ENCODE measurements at regions not wholly inside any gene's neighbourhood (a gene's known extent, or its start where the extent isn't known, plus 50 kb on each side); places are given as distances from the start of the nearest gene placed in this dataset.

GRCh38 chr5:54671111-54671531, 153.6 kb downstream of the SNX18 start:
- H3K4me3 Mint-ChIP-seq = no peak overlapping the region
- peaks cover 58% of the 10 kb centered on the region for H3K4me1 Mint-ChIP-seq (ENCODE audit: low read depth)

DNA sequence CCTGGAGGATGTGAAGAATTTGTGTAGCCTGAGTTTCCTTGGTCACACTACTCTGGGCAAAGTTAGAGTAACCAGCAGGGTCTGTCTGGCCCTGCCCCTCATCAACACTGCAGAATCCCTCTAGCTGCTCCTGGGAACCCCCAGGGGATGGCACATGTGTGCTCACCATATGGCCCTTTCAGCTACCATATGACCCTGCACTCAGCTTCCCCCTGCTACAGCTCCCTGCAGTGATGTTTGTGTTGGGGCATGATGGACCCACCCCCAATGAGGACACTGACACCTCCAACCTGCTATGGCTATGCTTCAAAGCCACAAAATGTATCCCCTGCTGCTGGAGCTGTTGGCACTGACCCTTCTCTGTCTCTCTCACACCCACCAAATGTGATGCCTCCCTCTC, 152.7 kb downstream of the SNX18 start:
- H3K27ac Mint-ChIP-seq = no peak overlapping the region
- H3K27me3 Mint-ChIP-seq (ENCODE audit: low read depth) = no peaks in the 10 kb centered on the region
- H3K4me3 Mint-ChIP-seq = peak overlapping the region; percentile 37
- H3K9me3 Mint-ChIP-seq = peaks cover 37% of the 10 kb centered on the region
- no peak for DNase-seq (ENCODE audit: low spot score)
- H3K4me1 Mint-ChIP-seq (ENCODE audit: low read depth) = peaks cover 54% of the 10 kb centered on the region
- peaks cover 23% of the 10 kb centered on the region for H3K36me3 Mint-ChIP-seq (ENCODE audit: low read depth)

More at GRCh38 chr5:54671111-54671531, 153.6 kb downstream of the SNX18 start:
- H3K27ac Mint-ChIP-seq = no peak overlapping the region
- peaks cover 37% of the 10 kb centered on the region for H3K9me3 Mint-ChIP-seq
- no peaks in the 10 kb centered on the region for H3K27me3 Mint-ChIP-seq (ENCODE audit: low read depth)
- no peak for DNase-seq (ENCODE audit: low spot score)
- peaks cover 23% of the 10 kb centered on the region for H3K36me3 Mint-ChIP-seq (ENCODE audit: low read depth)

DNA sequence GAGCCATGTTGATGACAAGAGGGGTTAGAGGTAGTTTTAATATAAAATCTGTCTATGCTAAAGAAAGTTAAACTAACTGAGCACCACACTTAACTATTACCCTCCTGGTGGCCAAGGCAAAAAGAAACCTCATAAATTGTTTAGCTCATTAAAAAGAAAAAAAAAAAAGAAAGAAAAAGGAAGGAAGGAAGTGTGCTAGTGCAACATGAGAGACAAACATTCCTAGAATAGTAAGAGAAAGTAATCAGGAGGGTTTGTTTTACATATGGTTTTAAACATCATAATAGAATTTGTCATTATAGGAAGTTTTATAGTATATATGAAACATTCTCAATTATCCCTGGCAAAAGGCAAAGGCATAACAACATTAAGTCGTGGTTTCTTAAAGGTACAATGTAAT, 152.3 kb downstream of the SNX18 start:
- peaks cover 34% of the 10 kb centered on the region for H3K9me3 Mint-ChIP-seq
- peak overlapping the region; percentile 29 for H3K4me3 Mint-ChIP-seq
- peak overlapping the region; percentile 33 for H3K27ac Mint-ChIP-seq
- peaks cover 22% of the 10 kb centered on the region for H3K36me3 Mint-ChIP-seq (ENCODE audit: low read depth)
- no peak for DNase-seq (ENCODE audit: low spot score)
- peaks cover 51% of the 10 kb centered on the region for H3K4me1 Mint-ChIP-seq (ENCODE audit: low read depth)
- no peaks in the 10 kb centered on the region for H3K27me3 Mint-ChIP-seq (ENCODE audit: low read depth)

DNA sequence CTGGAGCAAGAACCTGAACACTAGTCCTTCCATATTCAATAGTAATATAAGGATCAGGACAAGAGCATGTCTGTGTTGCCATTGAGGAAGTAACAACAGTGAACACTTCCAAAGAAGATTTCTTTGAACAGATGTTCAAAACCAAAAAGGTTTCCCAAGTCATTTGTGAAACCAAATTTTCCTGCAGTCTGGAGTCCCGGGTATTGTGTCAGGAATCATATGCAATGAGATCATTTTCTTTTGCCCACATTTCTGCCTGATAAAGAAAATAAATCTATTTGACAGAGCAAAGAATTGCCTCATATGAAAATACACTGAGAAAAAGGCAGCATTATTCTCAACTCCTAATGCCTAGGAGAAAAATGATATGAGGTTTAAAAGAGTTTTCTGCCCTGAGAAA, 151.7 kb downstream of the SNX18 start:
- H3K4me1 Mint-ChIP-seq (ENCODE audit: low read depth) = peaks cover 46% of the 10 kb centered on the region
- DNase-seq (ENCODE audit: low spot score) = no peak
- H3K27ac Mint-ChIP-seq = no peak overlapping the region
- H3K36me3 Mint-ChIP-seq (ENCODE audit: low read depth) = peaks cover 20% of the 10 kb centered on the region
- no peak overlapping the region for H3K4me3 Mint-ChIP-seq
- no peaks in the 10 kb centered on the region for H3K27me3 Mint-ChIP-seq (ENCODE audit: low read depth)
- peaks cover 30% of the 10 kb centered on the region for H3K9me3 Mint-ChIP-seq

DNA sequence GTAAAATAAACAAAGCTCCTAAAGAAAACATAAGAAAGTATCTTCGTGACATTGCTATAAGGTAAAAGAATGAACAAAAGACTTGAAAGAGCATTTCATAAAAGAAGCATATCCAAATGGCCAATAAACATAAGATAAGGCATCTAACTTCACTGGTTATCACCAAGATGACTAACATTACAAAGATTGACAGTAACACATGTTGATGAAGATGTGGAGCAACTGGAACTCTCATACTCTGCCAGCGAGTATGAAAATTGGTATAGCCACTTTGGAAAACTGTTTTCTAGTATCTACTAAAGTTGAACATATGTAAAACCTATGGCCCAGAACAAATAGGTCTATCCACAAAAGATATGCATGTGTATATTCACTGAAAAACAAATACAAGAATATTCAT, 150.5 kb downstream of the SNX18 start:
- Mint-ChIP-seq H3K36me3 (ENCODE audit: low read depth) (peaks cover 20% of the 10 kb centered on the region), H3K27me3 (ENCODE audit: low read depth) (no peaks in the 10 kb centered on the region), H3K4me3 (no peak overlapping the region), H3K4me1 (ENCODE audit: low read depth) (peaks cover 34% of the 10 kb centered on the region), H3K9me3 (peaks cover 29% of the 10 kb centered on the region), H3K27ac (no peak overlapping the region)
- DNase-seq (ENCODE audit: low spot score) = no peak

DNA sequence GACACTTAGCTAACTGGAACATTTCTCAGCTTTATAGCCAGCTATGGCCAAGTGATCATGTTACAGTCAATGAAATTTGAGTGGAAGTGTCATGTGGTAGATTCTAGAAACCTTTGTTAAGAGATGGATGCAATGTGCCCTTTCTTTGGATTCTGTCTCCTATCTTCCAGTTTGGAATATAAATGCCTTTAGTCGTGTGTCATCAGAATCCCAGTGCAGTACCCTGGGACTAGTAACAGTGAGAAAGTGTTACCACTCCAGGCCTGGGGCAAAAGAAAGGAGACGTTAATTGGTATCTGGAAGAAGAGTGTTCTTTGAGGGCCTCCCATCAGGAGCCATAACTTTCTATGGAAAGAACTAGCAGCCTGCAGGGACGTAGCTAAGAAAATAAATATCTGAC, 149.6 kb downstream of the SNX18 start:
- Mint-ChIP-seq H3K4me3 (no peak overlapping the region), H3K27ac (no peak overlapping the region), H3K27me3 (ENCODE audit: low read depth) (no peaks in the 10 kb centered on the region), H3K9me3 (peaks cover 19% of the 10 kb centered on the region), H3K36me3 (ENCODE audit: low read depth) (peaks cover 12% of the 10 kb centered on the region), H3K4me1 (ENCODE audit: low read depth) (peaks cover 24% of the 10 kb centered on the region)
- no peak for DNase-seq (ENCODE audit: low spot score)

DNA sequence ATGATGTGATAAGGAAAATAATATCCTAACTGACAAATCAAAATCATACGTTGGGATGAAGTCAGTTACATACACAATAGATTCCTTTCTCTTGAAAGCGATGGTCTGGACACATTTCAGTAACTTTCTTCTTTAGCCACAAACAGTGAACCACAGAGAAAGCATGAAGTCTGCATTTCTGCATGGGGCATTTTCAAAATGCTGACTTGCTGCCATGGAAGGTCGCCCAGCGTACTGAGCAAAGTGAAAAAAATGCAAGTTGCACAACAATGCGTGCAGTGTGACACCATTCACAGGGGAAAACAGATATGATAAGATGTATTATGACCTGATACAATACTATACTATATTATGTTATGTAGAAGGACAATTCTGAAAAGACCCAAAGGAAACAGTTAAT, 146.3 kb downstream of the SNX18 start:
- Mint-ChIP-seq H3K4me3 (no peak overlapping the region), H3K27me3 (ENCODE audit: low read depth) (no peaks in the 10 kb centered on the region), H3K9me3 (peaks cover 13% of the 10 kb centered on the region), H3K27ac (no peak overlapping the region), H3K36me3 (ENCODE audit: low read depth) (peaks cover 7% of the 10 kb centered on the region), H3K4me1 (ENCODE audit: low read depth) (no peaks in the 10 kb centered on the region)
- DNase-seq (ENCODE audit: low spot score) = no peak

- no peak for DNase-seq (ENCODE audit: low spot score)
- no peak overlapping the region for H3K4me3 Mint-ChIP-seq
- H3K4me1 Mint-ChIP-seq (ENCODE audit: low read depth) = peaks cover 1% of the 10 kb centered on the region
- no peaks in the 10 kb centered on the region for H3K9me3 Mint-ChIP-seq
- no peaks in the 10 kb centered on the region for H3K36me3 Mint-ChIP-seq (ENCODE audit: low read depth)
- no peaks in the 10 kb centered on the region for H3K27me3 Mint-ChIP-seq (ENCODE audit: low read depth)
- no peak overlapping the region for H3K27ac Mint-ChIP-seq
Measured at GRCh38 chr5:54661111-54661510, 143.6 kb downstream of the SNX18 start.

GRCh38 chr5:54659700-54660131, 142.2 kb downstream of the SNX18 start:
- no peak overlapping the region for H3K4me3 Mint-ChIP-seq
- no peak overlapping the region for H3K27ac Mint-ChIP-seq
- no peaks in the 10 kb centered on the region for H3K9me3 Mint-ChIP-seq
- no peaks in the 10 kb centered on the region for H3K36me3 Mint-ChIP-seq (ENCODE audit: low read depth)
- peaks cover 13% of the 10 kb centered on the region for H3K4me1 Mint-ChIP-seq (ENCODE audit: low read depth)
- no peaks in the 10 kb centered on the region for H3K27me3 Mint-ChIP-seq (ENCODE audit: low read depth)
- DNase-seq (ENCODE audit: low spot score) = no peak

- Mint-ChIP-seq H3K27me3 (ENCODE audit: low read depth) (no peaks in the 10 kb centered on the region), H3K4me3 (no peak overlapping the region), H3K27ac (no peak overlapping the region), H3K9me3 (no peaks in the 10 kb centered on the region), H3K36me3 (ENCODE audit: low read depth) (no peaks in the 10 kb centered on the region), H3K4me1 (ENCODE audit: low read depth) (peaks cover 25% of the 10 kb centered on the region)
- DNase-seq (ENCODE audit: low spot score) = no peak
Measured at GRCh38 chr5:54658010-54658409, 140.5 kb downstream of the SNX18 start.

GRCh38 chr5:54656261-54656728, 138.7 kb downstream of the SNX18 start:
- H3K36me3 Mint-ChIP-seq (ENCODE audit: low read depth) = no peaks in the 10 kb centered on the region
- H3K4me1 Mint-ChIP-seq (ENCODE audit: low read depth) = peaks cover 25% of the 10 kb centered on the region
- H3K4me3 Mint-ChIP-seq = no peak overlapping the region
- no peak overlapping the region for H3K27ac Mint-ChIP-seq
- DNase-seq (ENCODE audit: low spot score) = no peak
- H3K9me3 Mint-ChIP-seq = no peaks in the 10 kb centered on the region
- no peaks in the 10 kb centered on the region for H3K27me3 Mint-ChIP-seq (ENCODE audit: low read depth)

DNA sequence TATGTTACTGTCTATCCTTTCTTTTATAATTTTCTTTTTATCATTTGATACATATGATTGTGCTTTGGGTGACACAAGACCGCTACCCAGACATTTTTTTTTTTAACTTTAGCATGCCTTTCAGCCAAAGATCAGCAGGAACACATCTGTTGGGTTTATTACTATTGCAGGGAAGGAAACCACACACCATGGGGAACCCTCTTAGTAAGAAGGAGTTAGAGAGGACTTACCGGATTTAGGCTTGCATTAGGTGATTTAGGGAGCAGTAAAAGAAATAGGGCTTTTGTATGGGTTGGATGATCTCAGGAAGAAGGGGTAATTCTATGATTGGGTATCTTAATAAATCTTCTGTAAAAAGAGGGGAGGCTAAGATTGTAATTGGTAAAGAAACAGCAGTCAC, 138.2 kb downstream of the SNX18 start:
- Mint-ChIP-seq H3K4me3 (no peak overlapping the region), H3K27ac (no peak overlapping the region)

DNA sequence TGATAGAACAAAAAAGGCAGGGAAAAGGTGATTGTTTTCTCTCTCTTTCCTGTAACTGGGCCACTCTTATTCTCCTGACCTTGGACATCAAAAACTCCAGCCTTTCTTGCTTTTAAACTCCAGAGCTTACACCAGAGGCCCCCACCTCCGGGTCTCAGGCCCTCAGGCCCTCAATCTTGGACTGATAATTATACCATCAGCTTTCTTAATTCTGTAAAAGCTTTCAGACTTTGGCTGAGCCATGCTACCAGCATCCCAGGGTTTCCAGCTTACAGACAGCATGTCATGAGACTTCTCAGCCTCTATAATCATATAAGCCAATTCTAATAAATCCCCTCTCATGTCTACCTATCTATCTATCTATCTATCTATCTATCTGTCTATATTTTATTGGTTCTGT, 137.7 kb downstream of the SNX18 start:
- H3K27ac Mint-ChIP-seq = no peak overlapping the region
- H3K4me3 Mint-ChIP-seq = no peak overlapping the region
- H3K9me3 Mint-ChIP-seq = no peaks in the 10 kb centered on the region
- no peak for DNase-seq (ENCODE audit: low spot score)
- no peaks in the 10 kb centered on the region for H3K36me3 Mint-ChIP-seq (ENCODE audit: low read depth)
- H3K27me3 Mint-ChIP-seq (ENCODE audit: low read depth) = no peaks in the 10 kb centered on the region
- peaks cover 25% of the 10 kb centered on the region for H3K4me1 Mint-ChIP-seq (ENCODE audit: low read depth)

More for the DNA sequence above, 138.2 kb downstream of the SNX18 start:
- H3K9me3 Mint-ChIP-seq = no peaks in the 10 kb centered on the region
- H3K27me3 Mint-ChIP-seq (ENCODE audit: low read depth) = no peaks in the 10 kb centered on the region
- no peaks in the 10 kb centered on the region for H3K36me3 Mint-ChIP-seq (ENCODE audit: low read depth)
- peaks cover 25% of the 10 kb centered on the region for H3K4me1 Mint-ChIP-seq (ENCODE audit: low read depth)
- no peak for DNase-seq (ENCODE audit: low spot score)

DNA sequence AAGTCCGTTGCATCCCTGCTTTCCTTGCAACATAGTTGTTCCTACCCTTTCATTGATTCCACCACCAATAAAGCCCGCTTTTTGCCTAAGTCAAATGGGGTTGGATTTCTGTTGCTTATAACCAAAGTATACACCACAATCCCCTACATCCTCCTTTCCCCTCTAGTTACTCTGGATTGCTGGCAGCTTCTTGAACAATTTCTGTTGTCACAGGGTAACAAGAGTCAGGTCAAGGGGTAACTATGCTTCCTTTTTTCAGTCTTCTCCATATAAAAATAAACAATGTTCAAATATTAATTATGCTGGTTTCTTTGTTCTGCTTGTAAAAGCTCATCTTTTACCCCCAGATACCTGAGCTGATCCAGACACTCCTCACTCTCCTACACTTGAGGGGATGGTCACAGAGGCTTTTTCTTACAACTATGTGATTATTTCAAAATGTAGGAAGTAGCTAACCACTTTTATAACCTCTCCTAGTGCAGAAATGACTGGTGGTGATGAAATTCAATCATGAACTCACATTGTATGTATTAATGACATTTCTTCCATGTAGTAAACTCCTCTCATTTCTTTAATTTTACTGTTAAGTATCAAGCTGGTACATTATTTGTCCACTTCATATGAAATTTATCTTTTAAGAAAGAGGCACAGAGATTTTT, 136.5 kb downstream of the SNX18 start:
- H3K4me1 Mint-ChIP-seq (ENCODE audit: low read depth) = peaks cover 25% of the 10 kb centered on the region
- H3K27ac Mint-ChIP-seq = no peak overlapping the region

More for the DNA sequence above, 136.5 kb downstream of the SNX18 start:
- Mint-ChIP-seq H3K27me3 (ENCODE audit: low read depth) (no peaks in the 10 kb centered on the region), H3K4me3 (no peak overlapping the region), H3K36me3 (ENCODE audit: low read depth) (no peaks in the 10 kb centered on the region), H3K9me3 (no peaks in the 10 kb centered on the region)
- no peak for DNase-seq (ENCODE audit: low spot score)

Data from T-helper 2 cell treated with Interferon-gamma antibody and Interleukin-4, amounts not matched to agents 5 μg/mL and 100 μg/mL, for 36 hours (primary cell).